CD14-positive monocyte (primary cell): ENCODE measurements at regions not wholly inside any gene's neighbourhood (a gene's known extent, or its start where the extent isn't known, plus 50 kb on each side); places are given as distances from the start of the nearest gene placed in this dataset.

Experiments used
- DNase-seq, 3 donors: peaks; one replicate each; pipeline ENCODE4 v3.0.0-alpha.2; 2011 to 2022
- H2AFZ ChIP-seq: 2 replicates; pipeline ENCODE4 v1.6.0; 2012; ENCODE audit warnings: mild to moderate bottlenecking, low read depth, low read length, inconsistent platforms; ENCODE audit not compliant: insufficient read depth, poor library complexity, severe bottlenecking
- H3K27ac ChIP-seq, 2 donors: 1 replicate in 1 of 2; 2 replicates in 1 of 2; pipeline ENCODE4 v1.5.1; 2012 to 2013; ENCODE audit warnings: low read length in 2 of 2, control low read depth in 1 of 2, inconsistent platforms in 1 of 2, low read depth in 1 of 2, mild to moderate bottlenecking in 1 of 2
- H3K27me3 ChIP-seq, 2 donors: one replicate each; pipeline versions ENCODE4 v1.6.0 to v1.6.1; 2011 to 2013; ENCODE audit warnings: low read length in 2 of 2; ENCODE audit not compliant: control insufficient read depth in 2 of 2, insufficient read depth in 2 of 2
- H3K36me3 ChIP-seq, 2 donors: replicated peaks in 1 of 2; 1 replicate in 1 of 2; 2 replicates in 1 of 2; pipeline versions ENCODE4 v1.5.1 to v1.6.1; 2012 to 2013; ENCODE audit warnings: low read length in 2 of 2, control low read depth in 1 of 2, inconsistent platforms in 1 of 2, mild to moderate bottlenecking in 1 of 2; ENCODE audit not compliant: insufficient read depth in 2 of 2, control insufficient read depth in 1 of 2
- H3K4me1 ChIP-seq, 2 donors: 1 replicate in 1 of 2; 2 replicates in 1 of 2; pipeline versions ENCODE4 v1.5.1 to v1.6.1; 2012 to 2013; ENCODE audit warnings: low read length in 2 of 2, control low read depth in 1 of 2, inconsistent platforms in 1 of 2, mild to moderate bottlenecking in 1 of 2, moderate library complexity in 1 of 2; ENCODE audit not compliant: insufficient read depth in 2 of 2, control insufficient read depth in 1 of 2
- H3K4me2 ChIP-seq: replicated peaks from 2 replicates; pipeline ENCODE3; 2012; ENCODE audit warnings: low read length, moderate library complexity, mild to moderate bottlenecking; ENCODE audit not compliant: poor library complexity, severe bottlenecking; ENCODE audit errors: extremely low read depth
- H3K4me3 ChIP-seq, 3 experiments: fragments of 200-600 bp in 1 of 3; sonication (generic) in 1 of 3; replicated peaks in 1 of 3; 1 replicate in 2 of 3; 2 replicates in 1 of 3; pipeline ENCODE4 v1.5.1; 2011 to 2013; ENCODE audit warnings: low read length in 3 of 3, mild to moderate bottlenecking in 3 of 3, control low read depth in 2 of 3, low read depth in 2 of 3, inconsistent platforms in 1 of 3, moderate library complexity in 1 of 3
- H3K79me2 ChIP-seq: 2 replicates; pipeline ENCODE4 v1.6.0; 2012; ENCODE audit warnings: mild to moderate bottlenecking, control low read depth, inconsistent platforms, low read length, moderate library complexity; ENCODE audit not compliant: insufficient read depth
- H3K9ac ChIP-seq: 2 replicates; pipeline ENCODE4 v1.6.0; 2017; ENCODE audit warnings: low read length, mild to moderate bottlenecking; ENCODE audit not compliant: insufficient read depth, poor library complexity, severe bottlenecking
- H3K9me3 ChIP-seq, 2 donors: replicated peaks in 1 of 2; 1 replicate in 1 of 2; 2 replicates in 1 of 2; pipeline versions ENCODE4 v1.5.1 to v1.6.1; 2012 to 2013; ENCODE audit warnings: low read length in 2 of 2, control low read depth in 1 of 2; ENCODE audit not compliant: control insufficient read depth in 1 of 2, insufficient read depth in 1 of 2
- H4K20me1 ChIP-seq: 2 replicates; pipeline ENCODE4 v1.6.0; 2012; ENCODE audit warnings: mild to moderate bottlenecking, low read length, control low read depth, moderate library complexity; ENCODE audit not compliant: insufficient read depth
- H3K27ac Mint-ChIP-seq, 7 donors: one replicate each; pipeline ENCODE4 v1.8.0; 2020; ENCODE audit warnings: mild to moderate bottlenecking in 7 of 7, mixed read lengths in 7 of 7, moderate library complexity in 6 of 7, inconsistent platforms in 2 of 7
- H3K27me3 Mint-ChIP-seq, 3 donors: one replicate each; pipeline ENCODE4 v1.8.0; 2021 to 2022; ENCODE audit warnings: low read depth in 3 of 3, mild to moderate bottlenecking in 3 of 3, mixed read lengths in 3 of 3, moderate library complexity in 3 of 3, inconsistent platforms in 1 of 3
- H3K36me3 Mint-ChIP-seq, 2 donors: one replicate each; pipeline ENCODE4 v1.8.0; 2020; ENCODE audit warnings: mixed read lengths in 2 of 2, inconsistent platforms in 1 of 2, mild to moderate bottlenecking in 1 of 2
- H3K4me1 Mint-ChIP-seq: one replicate; pipeline ENCODE4 v1.8.0; 2020; ENCODE audit warnings: mild to moderate bottlenecking, mixed read lengths
- H3K4me3 Mint-ChIP-seq, 2 donors: one replicate each; pipeline ENCODE4 v1.8.0; 2020; ENCODE audit warnings: mild to moderate bottlenecking in 2 of 2, mixed read lengths in 2 of 2, moderate library complexity in 1 of 2
- H3K9me3 Mint-ChIP-seq, 7 donors: one replicate each; pipeline ENCODE4 v1.8.0; 2020 to 2022; ENCODE audit warnings: mixed read lengths in 7 of 7, mild to moderate bottlenecking in 6 of 7, moderate library complexity in 6 of 7, inconsistent platforms in 2 of 7
- WGBS: methylation state at CpG from one replicate; pipeline ENCODE4 v1.1.5; 2013; ENCODE audit warnings: missing lambda C conversion rate; ENCODE audit not compliant: insufficient coverage; 5-methylcytosine and 5-hydroxymethylcytosine counted together
- intact Hi-C, 2 donors: fragments of 100-400 bp; cut with micrococcal nuclease; formaldehyde crosslinking; loops; one replicate each; pipeline versions ENCODE4 v1.15.0 to v1.15.1; 2023
- TF ChIP-seq, protein P1 (sequence below): fragments of 200-600 bp; IDR thresholded peaks from one replicate; pipeline ENCODE4 v1.8.0; 2022; ENCODE audit warnings: antibody characterized with exemption, mild to moderate bottlenecking

DNA sequence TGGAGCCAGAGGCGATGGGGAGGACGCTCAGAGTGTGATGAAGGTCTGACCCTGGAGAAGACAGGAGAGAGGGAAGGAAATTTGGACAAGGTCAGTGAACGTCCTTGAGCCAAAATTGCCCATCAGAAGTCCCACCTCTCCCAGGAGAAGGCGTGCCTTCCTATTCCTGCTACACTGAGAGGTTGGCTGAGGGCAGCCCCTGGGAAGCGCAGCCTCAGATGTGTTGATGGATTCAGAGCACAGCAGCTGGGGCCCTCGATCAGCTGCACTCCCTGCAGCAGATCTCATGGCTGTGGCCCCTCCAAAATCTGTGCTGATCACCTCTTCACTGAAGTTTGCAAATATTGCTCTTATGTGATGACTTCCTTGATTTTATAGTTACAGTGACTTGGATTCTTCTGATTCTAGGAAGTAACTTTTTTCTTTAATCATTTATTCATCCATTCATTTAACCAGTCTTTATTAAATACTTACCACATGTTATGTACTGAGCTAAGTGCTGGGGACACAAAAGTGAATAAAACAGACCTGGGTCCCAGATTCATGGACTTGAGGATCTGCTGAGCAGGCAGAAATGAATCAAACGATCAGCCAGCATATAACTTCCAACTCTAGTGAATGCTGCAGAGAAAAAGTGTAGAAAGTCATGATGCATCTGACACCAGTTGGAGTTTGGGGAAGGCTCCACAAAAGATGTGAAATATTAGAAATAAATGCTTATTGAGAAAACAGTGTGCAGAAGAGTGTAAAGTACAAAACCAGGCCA lies 69.6 kb upstream of the ARMC2 start:
- Histone ChIP-seq H3K4me1 (peaks cover 24 to 28% of the 10 kb centered on the region in 2 donors), H3K9me3 (no peaks in the 10 kb centered on the region), H3K4me2 (no peak overlapping the region), H3K36me3 (no peaks in the 10 kb centered on the region), H3K27ac (no peak overlapping the region), H3K79me2 (no peaks in the 10 kb centered on the region), H3K4me3 (no peak overlapping the region), H3K9ac (no peak overlapping the region), H2AFZ (no peak overlapping the region), H4K20me1 (no peaks in the 10 kb centered on the region), H3K27me3 (peaks cover 0 to 2% of the 10 kb centered on the region in 2 donors)
- TF ChIP-seq, protein P1, sequence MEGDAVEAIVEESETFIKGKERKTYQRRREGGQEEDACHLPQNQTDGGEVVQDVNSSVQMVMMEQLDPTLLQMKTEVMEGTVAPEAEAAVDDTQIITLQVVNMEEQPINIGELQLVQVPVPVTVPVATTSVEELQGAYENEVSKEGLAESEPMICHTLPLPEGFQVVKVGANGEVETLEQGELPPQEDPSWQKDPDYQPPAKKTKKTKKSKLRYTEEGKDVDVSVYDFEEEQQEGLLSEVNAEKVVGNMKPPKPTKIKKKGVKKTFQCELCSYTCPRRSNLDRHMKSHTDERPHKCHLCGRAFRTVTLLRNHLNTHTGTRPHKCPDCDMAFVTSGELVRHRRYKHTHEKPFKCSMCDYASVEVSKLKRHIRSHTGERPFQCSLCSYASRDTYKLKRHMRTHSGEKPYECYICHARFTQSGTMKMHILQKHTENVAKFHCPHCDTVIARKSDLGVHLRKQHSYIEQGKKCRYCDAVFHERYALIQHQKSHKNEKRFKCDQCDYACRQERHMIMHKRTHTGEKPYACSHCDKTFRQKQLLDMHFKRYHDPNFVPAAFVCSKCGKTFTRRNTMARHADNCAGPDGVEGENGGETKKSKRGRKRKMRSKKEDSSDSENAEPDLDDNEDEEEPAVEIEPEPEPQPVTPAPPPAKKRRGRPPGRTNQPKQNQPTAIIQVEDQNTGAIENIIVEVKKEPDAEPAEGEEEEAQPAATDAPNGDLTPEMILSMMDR, result no peak
- Mint-ChIP-seq H3K36me3 (peaks cover 0 to 2% of the 10 kb centered on the region in 2 donors), H3K27ac (peak overlapping the region in 6 of 7 donors; percentile 68 to 83 (median 75)), H3K4me3 (no peak overlapping the region), H3K9me3 (peaks cover 0 to 3% (median 0%) of the 10 kb centered on the region in 7 donors), H3K4me1 (peaks cover 29% of the 10 kb centered on the region), H3K27me3 (peaks cover 8 to 17% (median 11%) of the 10 kb centered on the region in 3 donors)
- DNase-seq, result no peak
- intact Hi-C loops, result no loop called here
- 93% methylated on average over 3 of the region's 7 CpGs for WGBS

DNA sequence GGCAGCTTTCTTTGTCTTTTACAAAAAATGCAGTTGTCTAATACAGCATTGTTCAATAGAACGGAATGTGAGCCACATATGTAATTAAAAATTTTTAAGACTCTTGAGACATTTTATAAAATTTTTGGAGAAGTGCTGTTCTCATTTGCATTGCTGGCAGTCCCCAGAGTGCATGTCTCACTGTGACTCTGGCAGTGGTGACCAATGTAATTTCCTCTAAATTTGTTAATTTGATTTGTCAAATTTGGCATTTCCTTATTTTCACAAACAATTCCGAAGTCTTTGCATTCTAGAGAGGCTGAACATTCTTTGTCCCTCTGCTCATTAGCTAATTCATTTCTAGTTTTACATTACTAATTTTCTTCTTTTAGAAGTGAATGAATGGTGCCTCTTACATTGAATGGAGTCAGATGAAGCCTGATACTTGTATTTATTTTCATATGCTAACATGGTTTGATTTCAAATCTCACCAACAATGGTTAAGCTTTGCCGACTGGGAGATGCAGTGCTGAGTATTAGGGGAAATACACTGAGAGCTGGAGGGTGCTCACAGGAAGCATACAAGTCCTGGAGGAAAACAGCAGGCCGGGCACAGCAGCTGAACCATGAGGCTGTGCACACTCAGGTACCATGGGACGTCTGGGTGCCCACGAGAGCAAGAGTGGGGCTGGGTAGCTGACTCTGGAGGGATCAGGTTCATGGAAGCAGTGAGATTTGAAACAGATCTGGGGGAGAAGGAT lies 68.5 kb upstream of the ARMC2 start:
- DNase-seq, result peak; percentile 54 to 88 (median 65)
- TF ChIP-seq, protein P1, result no peak
- WGBS, result 50% methylated on average over 4 of the region's 6 CpGs
- Histone ChIP-seq H3K27ac (peak overlapping the region in 1 of 2 donors; percentile 49), H3K79me2 (no peaks in the 10 kb centered on the region), H3K4me3 (no peak overlapping the region), H3K4me1 (peaks cover 24 to 28% of the 10 kb centered on the region in 2 donors), H3K9me3 (no peaks in the 10 kb centered on the region), H3K36me3 (no peaks in the 10 kb centered on the region), H2AFZ (no peak overlapping the region), H4K20me1 (no peaks in the 10 kb centered on the region), H3K4me2 (peak overlapping the region; percentile 2), H3K9ac (no peak overlapping the region), H3K27me3 (peaks cover 0 to 2% of the 10 kb centered on the region in 2 donors)
- Mint-ChIP-seq H3K27me3 (peaks cover 8 to 19% (median 11%) of the 10 kb centered on the region in 3 donors), H3K9me3 (peaks cover 0 to under 1% (median 0%) of the 10 kb centered on the region in 7 donors), H3K4me1 (peaks cover 29% of the 10 kb centered on the region), H3K27ac (peak overlapping the region; percentile 67 to 88 (median 78)), H3K36me3 (peaks cover 0 to 2% of the 10 kb centered on the region in 2 donors), H3K4me3 (peak overlapping the region in 1 of 2 donors; percentile 53)
- intact Hi-C loops, result loop anchor here (5.0 to 10.0 kb wide), 6 partner anchors 42 to 237 kb away; no protein-coding TSS in a partner anchor
